NCI-H748 treated with DMSO at 0.1 percent for 48 hours (cell line): ENCODE measurements at regions not wholly inside any gene's neighbourhood (a gene's known extent, or its start where the extent isn't known, plus 50 kb on each side); places are given as distances from the start of the nearest gene placed in this dataset.

Experiments used
- DNase-seq: peaks from one replicate; lab custom pipeline; 2025; lab: John Stamatoyannopoulos, UW

GRCh38 chr3:181764544-181764943 is 52.8 kb downstream of the SOX2 start:
- no peak for DNase-seq

- DNase-seq: no peak
Observed at GRCh38 chr3:181770296-181770695, 58.6 kb downstream of the SOX2 start.

- DNase-seq: no peak
Observed at GRCh38 chr3:181771120-181771519, 59.4 kb downstream of the SOX2 start.

- DNase-seq: no peak
Observed at GRCh38 chr3:181772166-181772565, 60.4 kb downstream of the SOX2 start.

GRCh38 chr3:181773921-181774320 is 62.2 kb downstream of the SOX2 start:
- DNase-seq: no peak

GRCh38 chr3:181782306-181782954 is 70.7 kb downstream of the SOX2 start:
- no peak for DNase-seq

GRCh38 chr3:181790561-181790960 is 78.8 kb downstream of the SOX2 start:
- no peak for DNase-seq

GRCh38 chr3:181791056-181791955 is 79.6 kb downstream of the SOX2 start:
- no peak for DNase-seq

- no peak for DNase-seq
Observed at GRCh38 chr3:181793006-181793405, 81.3 kb downstream of the SOX2 start.

- DNase-seq: no peak
Observed at GRCh38 chr3:181794011-181794790, 82.5 kb downstream of the SOX2 start.

GRCh38 chr3:181796641-181797040 is 84.9 kb downstream of the SOX2 start:
- no peak for DNase-seq

GRCh38 chr3:181797431-181797830 is 85.7 kb downstream of the SOX2 start:
- no peak for DNase-seq

GRCh38 chr3:181805703-181806102 is 94.0 kb downstream of the SOX2 start:
- no peak for DNase-seq

GRCh38 chr3:181808053-181808452 is 96.3 kb downstream of the SOX2 start:
- no peak for DNase-seq

- no peak for DNase-seq
Observed at GRCh38 chr3:181823716-181824115, 112.0 kb downstream of the SOX2 start.

GRCh38 chr3:181824961-181825360 is 113.2 kb downstream of the SOX2 start:
- no peak for DNase-seq

- DNase-seq: peak; percentile 82
Observed at GRCh38 chr3:181839039-181839915, 127.6 kb downstream of the SOX2 start.

GRCh38 chr3:181839916-181840297 is 128.2 kb downstream of the SOX2 start:
- DNase-seq: no peak

GRCh38 chr3:181844211-181844610 is 132.5 kb downstream of the SOX2 start:
- no peak for DNase-seq

GRCh38 chr3:181847276-181847675 is 135.6 kb downstream of the SOX2 start:
- no peak for DNase-seq

- peak; percentile 5 for DNase-seq
Observed at GRCh38 chr3:181851063-181851462, 139.3 kb downstream of the SOX2 start.

GRCh38 chr3:181855825-181856224 is 144.1 kb downstream of the SOX2 start:
- no peak for DNase-seq
